Tibial nerve (tissue), 4 donors: ENCODE measurements at regions not wholly inside any gene's neighbourhood (a gene's known extent, or its start where the extent isn't known, plus 50 kb on each side); places are given as distances from the start of the nearest gene placed in this dataset. TPM values are rescaled to one million over a fixed set of nuclear protein-coding genes. Genes with fewer than 3 reads are reported as not detected.

ENCODE experiments used
- DNase-seq, 2 donors: peaks; one replicate each; pipeline ENCODE4 v3.0.0-alpha.2; 2019; ENCODE audit warnings: low spot score in 2 of 2
- H3K27ac ChIP-seq, 4 donors: fragments of 200-600 bp; sonication (generic) in 3 of 4; one replicate each; pipeline ENCODE4 v1.5.1; 2017 to 2019; ENCODE audit warnings: mild to moderate bottlenecking in 1 of 4
- H3K27me3 ChIP-seq, 2 donors: fragments of 200-600 bp; sonication (generic) in 1 of 2; one replicate each; pipeline versions ENCODE4 v1.5.1 to v1.6.0; 2017 to 2019
- H3K36me3 ChIP-seq, 3 donors: fragments of 200-600 bp; sonication (generic); one replicate each; pipeline ENCODE4 v1.5.1; 2018 to 2019
- H3K4me1 ChIP-seq, 4 donors: fragments of 200-600 bp; sonication (generic) in 3 of 4; one replicate each; pipeline ENCODE4 v1.5.1; 2017 to 2019
- H3K4me3 ChIP-seq, 4 donors: fragments of 200-600 bp; sonication (generic) in 3 of 4; one replicate each; pipeline ENCODE4 v1.5.1; 2017 to 2019; ENCODE audit warnings: mild to moderate bottlenecking in 1 of 4, moderate library complexity in 1 of 4
- H3K9me3 ChIP-seq, 4 donors: fragments of 200-600 bp; sonication (generic) in 3 of 4; one replicate each; pipeline ENCODE4 v1.5.1; 2017 to 2019
- EP300 ChIP-seq, 2 donors: sonication (generic); formaldehyde crosslinking; IDR thresholded peaks; one replicate each; pipeline ENCODE4 v1.6.1; 2017; ENCODE audit warnings: antibody characterized with exemption in 2 of 2, mild to moderate bottlenecking in 1 of 2
- POLR2A ChIP-seq, 2 donors: fragments of 450-650 bp; IDR thresholded peaks; one replicate each; pipeline ENCODE4 v1.6.1; 2017; ENCODE audit warnings: antibody characterized with exemption in 2 of 2, mild to moderate bottlenecking in 2 of 2, moderate library complexity in 2 of 2
- WGBS, 2 donors: methylation state at CpG; one replicate each; pipeline ENCODE4 v1.1.5; 2018; 5-methylcytosine and 5-hydroxymethylcytosine counted together
- small RNA-seq: library from RNA; depleted of rRNA; stranded (forward); fragments of <200 nt; gene quantifications from one replicate; pipeline ENCODE3, GENCODE V24; 2016
- TF ChIP-seq, protein P1 (sequence below), 5 experiments: fragments of 200-600 bp in 3 of 5; fragments of 450-650 bp in 2 of 5; sonication (generic) in 3 of 5; IDR thresholded peaks; one replicate each; pipeline ENCODE4 v1.5.1; 2016 to 2019; ENCODE audit warnings: antibody characterized with exemption in 5 of 5, mild to moderate bottlenecking in 3 of 5, moderate library complexity in 2 of 5

- 17 to 20% methylated on average over 31 to 36 of the region's 44 CpGs for WGBS, 2 donors
- peak overlapping the region; percentile 25 to 55 (median 46) for H3K4me3 ChIP-seq
- H3K36me3 ChIP-seq = no peaks in the 10 kb centered on the region
- peaks cover 0 to 25% of the 10 kb centered on the region in 2 donors for H3K27me3 ChIP-seq
- H3K27ac ChIP-seq = peak overlapping the region in 3 of 4 donors; percentile 45 to 89 (median 52)
- peaks cover 0 to 25% (median 11%) of the 10 kb centered on the region in 4 donors for H3K4me1 ChIP-seq
- TF ChIP-seq POLR2A (IDR thresholded peaks at IDR 0.05) = no peak
- TF ChIP-seq, protein P1, sequence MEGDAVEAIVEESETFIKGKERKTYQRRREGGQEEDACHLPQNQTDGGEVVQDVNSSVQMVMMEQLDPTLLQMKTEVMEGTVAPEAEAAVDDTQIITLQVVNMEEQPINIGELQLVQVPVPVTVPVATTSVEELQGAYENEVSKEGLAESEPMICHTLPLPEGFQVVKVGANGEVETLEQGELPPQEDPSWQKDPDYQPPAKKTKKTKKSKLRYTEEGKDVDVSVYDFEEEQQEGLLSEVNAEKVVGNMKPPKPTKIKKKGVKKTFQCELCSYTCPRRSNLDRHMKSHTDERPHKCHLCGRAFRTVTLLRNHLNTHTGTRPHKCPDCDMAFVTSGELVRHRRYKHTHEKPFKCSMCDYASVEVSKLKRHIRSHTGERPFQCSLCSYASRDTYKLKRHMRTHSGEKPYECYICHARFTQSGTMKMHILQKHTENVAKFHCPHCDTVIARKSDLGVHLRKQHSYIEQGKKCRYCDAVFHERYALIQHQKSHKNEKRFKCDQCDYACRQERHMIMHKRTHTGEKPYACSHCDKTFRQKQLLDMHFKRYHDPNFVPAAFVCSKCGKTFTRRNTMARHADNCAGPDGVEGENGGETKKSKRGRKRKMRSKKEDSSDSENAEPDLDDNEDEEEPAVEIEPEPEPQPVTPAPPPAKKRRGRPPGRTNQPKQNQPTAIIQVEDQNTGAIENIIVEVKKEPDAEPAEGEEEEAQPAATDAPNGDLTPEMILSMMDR (IDR thresholded peaks at IDR 0.05) = no peak
- no peak for TF ChIP-seq EP300 (IDR thresholded peaks at IDR 0.05)
- no peaks in the 10 kb centered on the region for H3K9me3 ChIP-seq
- no peak for DNase-seq
These were observed 53.1 kb upstream of the KDM7A start for GRCh38 chr7:140229591-140230515.

DNA sequence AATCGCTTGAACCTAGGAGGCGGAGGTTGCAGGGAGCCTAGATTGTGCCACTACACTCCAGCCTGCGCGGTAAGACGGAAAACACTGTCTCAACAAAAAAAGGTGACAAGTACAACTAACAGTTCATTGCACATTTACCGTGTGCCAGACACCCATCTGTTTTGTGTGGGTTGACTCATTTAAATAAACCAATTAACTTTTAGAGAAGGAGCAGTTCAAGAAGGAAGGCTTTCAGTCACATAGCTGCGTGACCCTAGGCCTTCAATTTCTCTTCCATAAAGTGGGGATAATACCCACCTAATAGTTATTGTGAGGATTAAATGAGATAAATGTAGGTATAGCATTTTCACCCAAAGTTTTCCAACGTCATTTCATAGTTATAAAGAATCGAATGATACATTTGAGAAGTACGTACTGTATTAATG lies 52.3 kb upstream of the KDM7A start:
- H3K9me3 ChIP-seq = no peaks in the 10 kb centered on the region
- peaks cover 0 to 25% (median 11%) of the 10 kb centered on the region in 4 donors for H3K4me1 ChIP-seq
- peak overlapping the region in 1 of 4 donors; percentile 89 for H3K27ac ChIP-seq
- 93 to 94% methylated on average over 10 of the region's 10 CpGs for WGBS, 2 donors
- no peak overlapping the region for H3K4me3 ChIP-seq
- DNase-seq = no peak
- no peaks in the 10 kb centered on the region for H3K36me3 ChIP-seq
- TF ChIP-seq, protein P1 (IDR thresholded peaks at IDR 0.05) = no peak
- TF ChIP-seq POLR2A (IDR thresholded peaks at IDR 0.05) (no peak), EP300 (IDR thresholded peaks at IDR 0.05) (no peak)
- H3K27me3 ChIP-seq = peaks cover 0 to 25% of the 10 kb centered on the region in 2 donors

Small RNAs in the stretch of these regions (small RNA-seq; reads per million reads assigned to genes)
- not detected for gene RNU1-58P
